Ovary (tissue), 3 donors: ENCODE measurements at regions not wholly inside any gene's neighbourhood (a gene's known extent, or its start where the extent isn't known, plus 50 kb on each side); places are given as distances from the start of the nearest gene placed in this dataset.

Experiments used
- POLR2A ChIP-seq: fragments of 450-650 bp; IDR thresholded peaks from one replicate; pipeline ENCODE4 v1.6.1; 2017; ENCODE audit warnings: antibody characterized with exemption, mild to moderate bottlenecking, moderate library complexity
- TF ChIP-seq, protein P1 (sequence below), 3 donors: fragments of 450-650 bp in 2 of 3; fragments of 200-600 bp in 1 of 3; IDR thresholded peaks; one replicate each; pipeline versions ENCODE4 v1.5.1 to v1.8.0; 2016 to 2022; ENCODE audit warnings: antibody characterized with exemption in 3 of 3, mild to moderate bottlenecking in 1 of 3
- donor health status: DM: no; HTN: no; CAD: no.

DNA sequence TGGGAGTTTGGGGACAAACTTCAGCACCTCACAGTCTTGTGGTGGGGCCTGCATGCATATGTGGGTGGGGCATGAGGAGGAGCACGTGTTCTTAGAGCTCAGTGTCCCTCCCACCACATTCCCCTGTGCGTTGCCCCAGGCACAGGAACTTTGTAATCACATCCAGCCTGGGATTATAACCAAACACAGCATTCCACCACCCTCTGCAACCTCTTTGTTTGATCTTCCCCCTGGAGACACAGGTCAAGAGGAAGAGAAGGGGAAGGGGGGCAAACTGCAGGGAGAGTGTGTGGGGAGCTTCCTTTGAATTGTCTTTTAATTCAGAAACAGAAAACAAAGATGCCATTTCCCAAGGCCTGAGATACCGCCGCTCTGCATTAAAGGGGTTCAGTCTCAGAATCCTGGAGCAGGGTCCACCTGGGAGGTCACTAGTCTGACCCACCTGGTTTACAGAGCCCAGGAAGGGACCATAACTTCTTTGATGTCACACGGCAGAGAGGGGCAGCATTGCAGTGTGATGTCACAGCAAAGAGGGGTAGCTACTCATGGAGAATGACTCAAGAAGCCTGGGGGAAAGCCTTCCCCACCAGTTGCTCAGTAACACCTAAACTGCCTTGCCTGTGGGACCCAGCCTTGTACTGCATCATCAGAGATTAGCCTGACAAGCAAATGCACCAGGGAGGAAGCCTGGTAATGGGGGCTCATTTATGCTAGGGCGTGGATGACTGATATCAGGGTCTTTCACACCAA lies 106.3 kb upstream of the RNU6-1 start:
- TF ChIP-seq POLR2A: no peak
- TF ChIP-seq, protein P1, sequence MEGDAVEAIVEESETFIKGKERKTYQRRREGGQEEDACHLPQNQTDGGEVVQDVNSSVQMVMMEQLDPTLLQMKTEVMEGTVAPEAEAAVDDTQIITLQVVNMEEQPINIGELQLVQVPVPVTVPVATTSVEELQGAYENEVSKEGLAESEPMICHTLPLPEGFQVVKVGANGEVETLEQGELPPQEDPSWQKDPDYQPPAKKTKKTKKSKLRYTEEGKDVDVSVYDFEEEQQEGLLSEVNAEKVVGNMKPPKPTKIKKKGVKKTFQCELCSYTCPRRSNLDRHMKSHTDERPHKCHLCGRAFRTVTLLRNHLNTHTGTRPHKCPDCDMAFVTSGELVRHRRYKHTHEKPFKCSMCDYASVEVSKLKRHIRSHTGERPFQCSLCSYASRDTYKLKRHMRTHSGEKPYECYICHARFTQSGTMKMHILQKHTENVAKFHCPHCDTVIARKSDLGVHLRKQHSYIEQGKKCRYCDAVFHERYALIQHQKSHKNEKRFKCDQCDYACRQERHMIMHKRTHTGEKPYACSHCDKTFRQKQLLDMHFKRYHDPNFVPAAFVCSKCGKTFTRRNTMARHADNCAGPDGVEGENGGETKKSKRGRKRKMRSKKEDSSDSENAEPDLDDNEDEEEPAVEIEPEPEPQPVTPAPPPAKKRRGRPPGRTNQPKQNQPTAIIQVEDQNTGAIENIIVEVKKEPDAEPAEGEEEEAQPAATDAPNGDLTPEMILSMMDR (IDR thresholded peaks at IDR 0.05): no peak
